Kidney (tissue), 13 donors: ENCODE measurements at regions not wholly inside any gene's neighbourhood (a gene's known extent, or its start where the extent isn't known, plus 50 kb on each side); places are given as distances from the start of the nearest gene placed in this dataset.
A peak's percentile ranks its signal among the peaks of the same experiment; 100 is the strongest.

Source experiments
- DNase-seq, 5 donors: peaks; one replicate each; pipeline ENCODE4 v3.0.0-alpha.2; 2013 to 2020
- FAIRE-seq: peaks from 2 replicates; lab custom pipeline; 2012; peaks lifted over from hg19 to GRCh38; lab: Jason Lieb, UNC
- H3K27ac ChIP-seq, 2 donors: one replicate each; pipeline ENCODE4 v1.7.0; 2013; ENCODE audit warnings: low read depth in 2 of 2, low read length in 2 of 2, inconsistent platforms in 1 of 2
- H3K27me3 ChIP-seq: one replicate; pipeline ENCODE4 v1.7.1; 2013; ENCODE audit warnings: low read length, inconsistent platforms; ENCODE audit not compliant: control insufficient read depth, insufficient read depth
- H3K36me3 ChIP-seq, 3 donors: one replicate each; pipeline versions ENCODE4 v1.7.0 to v1.7.1; 2013; ENCODE audit warnings: low read length in 3 of 3, control low read depth in 1 of 3, inconsistent platforms in 1 of 3; ENCODE audit not compliant: insufficient read depth in 3 of 3, control insufficient read depth in 2 of 3
- H3K4me1 ChIP-seq, 3 donors: one replicate each; pipeline versions ENCODE4 v1.7.0 to v1.7.1; 2013; ENCODE audit warnings: low read length in 3 of 3, inconsistent platforms in 1 of 3, low read depth in 1 of 3; ENCODE audit not compliant: control insufficient read depth in 2 of 3, insufficient read depth in 2 of 3
- H3K4me3 ChIP-seq, 3 donors: one replicate each; pipeline versions ENCODE4 v1.7.0 to v1.8.1; 2013; ENCODE audit warnings: low read length in 3 of 3, control low read depth in 1 of 3, inconsistent platforms in 1 of 3
- H3K9ac ChIP-seq, 3 donors: one replicate each; pipeline versions ENCODE4 v1.7.0 to v1.7.1; 2013; ENCODE audit warnings: low read length in 3 of 3, control low read depth in 1 of 3, inconsistent platforms in 1 of 3
- H3K9me3 ChIP-seq, 3 donors: one replicate each; pipeline versions ENCODE4 v1.7.0 to v1.7.1; 2013; ENCODE audit warnings: low read length in 3 of 3, control low read depth in 1 of 3, inconsistent platforms in 1 of 3; ENCODE audit not compliant: control insufficient read depth in 2 of 3, insufficient read depth in 1 of 3
- intact Hi-C: fragments of 100-400 bp; cut with DNase I; formaldehyde crosslinking; loops from one replicate; pipeline ENCODE4 v1.11.1; 2022
- TF ChIP-seq, protein P1 (sequence below): IDR thresholded peaks from 3 replicates; pipeline ENCODE4 v1.5.1; 2012; ENCODE audit warnings: mild to moderate bottlenecking, moderate library complexity, borderline replicate concordance; ENCODE audit not compliant: insufficient read depth; ENCODE audit errors: extremely low read depth
- donor health status: control.
- donor health status: control.
- donor health status: control.
- donor health status: control.
- donor health status: control.
- donor health status: DM: yes; HTN: yes; CAD: no.
- donor health status: Normal renal cell carcinoma (clear cell type).

DNA sequence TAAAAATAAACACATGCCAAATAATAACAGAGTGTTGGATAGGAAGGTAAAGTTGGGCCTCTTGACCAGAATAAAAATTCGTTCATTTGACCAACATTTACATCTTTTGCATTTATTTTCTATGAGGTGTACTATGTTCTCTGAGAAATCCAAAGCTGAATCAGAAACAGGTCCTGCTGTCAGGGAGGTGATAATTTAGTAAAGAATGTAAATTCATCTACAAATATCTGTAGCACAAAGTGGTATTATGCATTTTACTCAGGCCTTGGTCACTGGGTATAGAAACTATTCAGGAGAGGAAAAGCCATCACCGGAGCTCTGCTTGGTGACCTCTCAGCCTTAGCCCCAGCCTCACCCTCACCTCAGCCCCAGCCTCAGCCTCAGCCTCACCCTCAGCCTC, 208.9 kb downstream of the SPP2 start:
- H3K36me3 ChIP-seq = no peaks in the 10 kb centered on the region
- H3K4me1 ChIP-seq = no peaks in the 10 kb centered on the region
- DNase-seq (no peak), FAIRE-seq (no peak)
- TF ChIP-seq, protein P1, sequence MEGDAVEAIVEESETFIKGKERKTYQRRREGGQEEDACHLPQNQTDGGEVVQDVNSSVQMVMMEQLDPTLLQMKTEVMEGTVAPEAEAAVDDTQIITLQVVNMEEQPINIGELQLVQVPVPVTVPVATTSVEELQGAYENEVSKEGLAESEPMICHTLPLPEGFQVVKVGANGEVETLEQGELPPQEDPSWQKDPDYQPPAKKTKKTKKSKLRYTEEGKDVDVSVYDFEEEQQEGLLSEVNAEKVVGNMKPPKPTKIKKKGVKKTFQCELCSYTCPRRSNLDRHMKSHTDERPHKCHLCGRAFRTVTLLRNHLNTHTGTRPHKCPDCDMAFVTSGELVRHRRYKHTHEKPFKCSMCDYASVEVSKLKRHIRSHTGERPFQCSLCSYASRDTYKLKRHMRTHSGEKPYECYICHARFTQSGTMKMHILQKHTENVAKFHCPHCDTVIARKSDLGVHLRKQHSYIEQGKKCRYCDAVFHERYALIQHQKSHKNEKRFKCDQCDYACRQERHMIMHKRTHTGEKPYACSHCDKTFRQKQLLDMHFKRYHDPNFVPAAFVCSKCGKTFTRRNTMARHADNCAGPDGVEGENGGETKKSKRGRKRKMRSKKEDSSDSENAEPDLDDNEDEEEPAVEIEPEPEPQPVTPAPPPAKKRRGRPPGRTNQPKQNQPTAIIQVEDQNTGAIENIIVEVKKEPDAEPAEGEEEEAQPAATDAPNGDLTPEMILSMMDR = no peak
- H3K27me3 ChIP-seq = no peaks in the 10 kb centered on the region
- no peak overlapping the region for H3K27ac ChIP-seq
- intact Hi-C loops = no loop called here
- H3K9ac ChIP-seq = no peak overlapping the region
- no peaks in the 10 kb centered on the region for H3K9me3 ChIP-seq
- H3K4me3 ChIP-seq = no peak overlapping the region

DNA sequence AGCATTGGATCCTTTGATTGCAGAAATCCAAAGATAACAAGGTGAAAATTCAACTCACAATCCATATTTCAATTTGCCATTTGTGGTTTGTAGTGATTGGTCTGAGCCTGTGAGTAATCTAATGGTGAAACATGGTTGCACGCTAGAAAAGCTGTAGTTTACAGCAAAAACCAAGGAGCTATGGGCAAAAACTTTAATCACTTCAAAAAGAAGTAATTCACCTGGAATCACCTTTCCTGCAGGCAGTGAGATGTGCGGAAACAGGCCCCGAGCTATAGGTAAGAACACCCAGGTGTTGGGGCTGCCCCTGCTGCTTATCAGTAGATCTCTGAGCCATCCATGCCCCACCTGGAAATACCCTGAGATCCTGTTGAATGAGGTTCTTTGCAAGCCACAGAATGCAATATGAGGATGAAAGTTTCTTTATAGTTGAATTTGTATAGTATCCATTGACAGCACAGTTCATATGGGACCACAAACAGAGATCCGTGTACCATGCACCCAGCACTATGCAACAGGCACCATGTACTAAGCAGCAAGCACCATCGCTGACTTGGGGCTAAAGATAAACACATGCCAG, 208.2 kb downstream of the SPP2 start:
- no peak for FAIRE-seq
- H3K4me3 ChIP-seq = no peak overlapping the region
- no peak overlapping the region for H3K27ac ChIP-seq
- no peaks in the 10 kb centered on the region for H3K4me1 ChIP-seq
- H3K9ac ChIP-seq = no peak overlapping the region
- no peaks in the 10 kb centered on the region for H3K9me3 ChIP-seq
- TF ChIP-seq, protein P1 = no peak
- DNase-seq = no peak
- no peaks in the 10 kb centered on the region for H3K27me3 ChIP-seq
- H3K36me3 ChIP-seq = no peaks in the 10 kb centered on the region
- intact Hi-C loops = no loop called here

DNA sequence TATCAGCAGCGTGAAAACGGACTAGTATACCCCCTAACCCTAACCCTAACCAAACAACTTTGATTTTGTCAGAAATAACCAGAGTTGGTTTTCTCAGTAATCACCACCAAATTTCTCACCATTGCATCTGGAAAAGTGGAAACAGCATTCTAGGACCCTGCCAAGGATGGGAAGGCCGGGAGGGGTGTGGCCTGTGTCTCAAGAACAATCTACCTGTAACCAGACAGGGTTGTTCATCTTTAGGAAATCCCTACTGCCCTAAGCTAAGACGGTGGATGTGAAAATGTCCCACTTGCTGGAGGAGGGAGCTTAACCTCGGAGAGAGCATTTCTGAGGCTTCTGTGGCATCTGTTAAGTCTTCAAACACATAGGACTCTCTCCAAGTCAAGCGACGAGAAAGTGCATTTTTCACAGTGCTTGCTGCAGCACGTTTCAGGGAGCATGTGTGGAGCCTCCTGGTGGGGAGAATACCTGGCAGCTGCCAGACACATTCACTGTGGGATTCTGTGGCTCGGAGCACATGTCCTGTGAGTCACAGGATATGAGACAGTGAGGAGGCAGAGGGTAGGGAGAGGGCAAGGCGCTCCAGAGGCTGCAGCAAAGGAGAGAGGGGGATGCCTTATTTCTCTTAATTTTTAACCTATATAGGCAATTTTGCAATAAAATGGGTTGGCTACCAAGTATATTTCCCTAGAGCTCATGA, 207.5 kb downstream of the SPP2 start:
- Histone ChIP-seq H3K4me1 (no peaks in the 10 kb centered on the region), H3K9me3 (no peaks in the 10 kb centered on the region), H3K27me3 (no peaks in the 10 kb centered on the region), H3K27ac (no peak overlapping the region), H3K36me3 (no peaks in the 10 kb centered on the region), H3K4me3 (no peak overlapping the region), H3K9ac (no peak overlapping the region)
- intact Hi-C loops = no loop called here
- DNase-seq = peak; percentile 51 to 81 (median 61)
- TF ChIP-seq, protein P1 = peak; percentile 48
- no peak for FAIRE-seq
